HepG2 (cell line): ENCODE measurements at regions not wholly inside any gene's neighbourhood (a gene's known extent, or its start where the extent isn't known, plus 50 kb on each side); places are given as distances from the start of the nearest gene placed in this dataset.

Source experiments
- ATAC-seq: fragments of 200-7000 bp; cut with Tn5 transposase; 3 replicates; pipeline ENCODE4 v1.9.1; 2020; ENCODE audit warnings: mild to moderate bottlenecking, moderate library complexity
- BruUV-seq: library from RNA; stranded (reverse); fragments of 400-500 nt; replicated peaks from 2 replicates; lab custom pipeline; 2021; lab: Mats Ljungman, UMichigan
- CTCF ChIA-PET: fragments of 300-600 bp; formaldehyde crosslinking; extraction: SDS; loops from one replicate; lab custom pipeline; 2021; ENCODE audit warnings: low total read pairs, inconsistent platforms, low intra/inter-chr PET ratio; lab: Yijun Ruan, JAX
- POLR2A ChIA-PET: fragments of 350-600 bp; sonication (Branson Sonifier 250); formaldehyde crosslinking; loops from one replicate; lab custom pipeline; 2020; ENCODE audit warnings: antibody characterized with exemption, inconsistent platforms; lab: Yijun Ruan, JAX
- DNase-seq: peaks from one replicate; pipeline ENCODE4 v3.0.0-alpha.2; 2015; ENCODE audit warnings: low spot score
- FAIRE-seq: peaks from 3 replicates; lab custom pipeline; 2011; peaks lifted over from hg19 to GRCh38; lab: Jason Lieb, UNC
- H2AFZ ChIP-seq: one replicate; pipeline ENCODE4 v1.6.1; 2011; ENCODE audit warnings: low read length, inconsistent platforms
- H3K27ac ChIP-seq: fragments of 300-600 bp; 3 replicates; pipeline ENCODE4 v1.8.0; 2011; ENCODE audit warnings: mixed run types, mild to moderate bottlenecking, mixed read lengths, low read length, inconsistent platforms; ENCODE audit not compliant: insufficient read depth; ENCODE audit errors: extremely low read length
- H3K27me3 ChIP-seq, 2 experiments: fragments of 200-600 bp in 1 of 2; 2 replicates in 1 of 2; 3 replicates in 1 of 2; pipeline versions ENCODE4 v1.6.0 to v1.8.0; 2011; ENCODE audit warnings: low read length in 2 of 2, mild to moderate bottlenecking in 2 of 2, moderate library complexity in 2 of 2, inconsistent platforms in 1 of 2; ENCODE audit not compliant: insufficient read depth in 2 of 2, control insufficient read depth in 1 of 2
- H3K36me3 ChIP-seq, 2 experiments: fragments of 200-600 bp in 1 of 2; replicated peaks in 1 of 2; 2 replicates in 1 of 2; 3 replicates in 1 of 2; pipeline versions ENCODE4 v1.5.1 to v1.8.0; 2011; ENCODE audit warnings: low read length in 2 of 2, inconsistent platforms in 1 of 2; ENCODE audit not compliant: insufficient read depth in 2 of 2, control insufficient read depth in 1 of 2
- H3K4me1 ChIP-seq: 2 replicates; pipeline ENCODE4 v1.5.1; 2012; ENCODE audit warnings: low read length, inconsistent platforms; ENCODE audit not compliant: insufficient read depth
- H3K4me2 ChIP-seq: 2 replicates; pipeline ENCODE4 v1.6.0; 2011; ENCODE audit warnings: low read depth, low read length, inconsistent platforms
- H3K4me3 ChIP-seq, 3 experiments: fragments of 200-600 bp in 1 of 3; sonication (generic), shearing (Covaris generic) in 1 of 3; replicated peaks in 1 of 3; 2 replicates each; pipeline ENCODE4 v1.5.1; 2011 to 2016; ENCODE audit warnings: low read length in 3 of 3, inconsistent platforms in 2 of 3, low read depth in 2 of 3, mild to moderate bottlenecking in 2 of 3, control low read depth in 1 of 3, mixed read lengths in 1 of 3; ENCODE audit not compliant: insufficient read depth in 1 of 3
- H3K79me2 ChIP-seq: one replicate; pipeline ENCODE4 v1.6.1; 2011; ENCODE audit warnings: low read length, inconsistent platforms; ENCODE audit not compliant: insufficient read depth
- H3K9ac ChIP-seq: 2 replicates; pipeline ENCODE4 v1.6.0; 2011; ENCODE audit warnings: mild to moderate bottlenecking, low read depth, low read length, inconsistent platforms; ENCODE audit not compliant: insufficient read depth
- H3K9me3 ChIP-seq: 2 replicates; pipeline ENCODE4 v1.5.1; 2012; ENCODE audit warnings: mild to moderate bottlenecking, low read length
- H4K20me1 ChIP-seq: 2 replicates; pipeline ENCODE4 v1.6.0; 2011; ENCODE audit warnings: inconsistent platforms, mild to moderate bottlenecking, low read length, moderate library complexity; ENCODE audit not compliant: insufficient read depth
- ISX ChIP-seq: sonication (generic); formaldehyde crosslinking; conservative IDR thresholded peaks from 2 replicates; pipeline ENCODE4 v1.5.0; 2020; ENCODE audit warnings: missing genetic modification reagents
- MXI1 ChIP-seq: IDR thresholded peaks from 3 replicates; pipeline ENCODE4 v1.6.1; 2012; ENCODE audit warnings: low read depth, low read length, inconsistent platforms, borderline replicate concordance
- SATB2 ChIP-seq: sonication (generic); formaldehyde crosslinking; IDR thresholded peaks from 2 replicates; pipeline ENCODE4 v1.5.0; 2020; ENCODE audit warnings: missing genetic modification reagents
- ZNF510 ChIP-seq: sonication (generic); formaldehyde crosslinking; IDR thresholded peaks from 2 replicates; pipeline ENCODE4 v1.4.0; 2020; ENCODE audit warnings: low read depth, mild to moderate bottlenecking, missing genetic modification reagents
- ZNF615 ChIP-seq: sonication (generic); formaldehyde crosslinking; IDR thresholded peaks from 2 replicates; pipeline ENCODE4 v1.5.0; 2020; ENCODE audit warnings: mild to moderate bottlenecking, missing genetic modification reagents, borderline replicate concordance
- WGBS: methylation state at CpG from one replicate; pipeline ENCODE4 v1.1.6; 2017; ENCODE audit warnings: low lambda C conversion rate; 5-methylcytosine and 5-hydroxymethylcytosine counted together
- in situ Hi-C: cut with HindIII; loops from 2 replicates; pipeline ENCODE4 v1.10.0; 2017; ENCODE audit warnings: low pct_unique_long_range_greater_than_20kb; ENCODE audit not compliant: extremely low pct_ligation_motif_present
- intact Hi-C: fragments of 100-400 bp; cut with micrococcal nuclease; formaldehyde crosslinking; loops from one replicate; pipeline ENCODE4 v1.10.0; 2022; ENCODE audit not compliant: unreplicated experiment
- TF ChIP-seq, protein P1 (sequence below): sonication (generic); formaldehyde crosslinking; IDR thresholded peaks from 2 replicates; pipeline ENCODE4 v1.4.0; 2020; ENCODE audit warnings: missing genetic modification reagents, borderline replicate concordance

DNA sequence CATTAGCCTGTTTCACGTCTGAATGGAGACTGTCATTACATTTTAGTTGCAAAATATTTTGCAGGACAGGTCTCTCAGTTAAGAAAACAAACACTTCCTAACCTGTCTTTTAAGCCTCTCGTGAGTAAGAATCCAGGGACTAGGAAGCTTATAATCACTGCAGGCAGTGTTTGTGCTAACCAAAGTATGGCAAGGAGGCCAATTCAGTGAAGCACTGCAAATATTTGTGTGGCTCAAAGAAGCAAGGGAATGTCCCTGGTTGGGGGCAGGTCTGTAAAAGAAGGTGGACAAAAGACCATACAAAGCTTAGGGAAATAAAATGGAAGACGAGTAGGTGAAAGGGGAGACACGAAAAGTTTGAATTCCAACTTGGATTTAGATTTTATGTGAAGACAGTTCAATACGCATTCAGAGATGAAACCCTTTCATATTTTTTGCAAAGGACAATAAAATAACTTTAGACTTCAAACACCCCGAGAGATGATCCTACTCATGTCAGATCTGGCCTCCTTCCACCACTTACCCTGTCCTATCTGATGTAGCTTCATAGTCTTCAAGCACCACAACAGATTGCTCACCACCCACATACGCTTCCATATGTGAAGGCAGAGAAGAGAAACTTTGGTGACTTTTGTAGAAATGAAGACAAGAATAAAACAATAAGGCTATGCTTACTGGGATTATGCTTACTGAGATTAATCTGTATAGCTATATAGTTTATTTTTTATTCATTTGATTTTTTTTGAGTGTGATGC, 240.9 kb downstream of the TUSC7 start:
- intact Hi-C loops (no loop called here), in situ Hi-C loops (no loop called here)
- CTCF ChIA-PET: no interaction called here
- BruUV-seq: no TSS peak
- FAIRE-seq (no peak), DNase-seq (no peak), ATAC-seq (no peak)
- Histone ChIP-seq H3K9me3 (no peaks in the 10 kb centered on the region), H3K4me1 (no peaks in the 10 kb centered on the region), H3K79me2 (no peaks in the 10 kb centered on the region), H3K9ac (no peak overlapping the region), H3K36me3 (no peaks in the 10 kb centered on the region), H3K27ac (no peak overlapping the region), H3K27me3 (no peaks in the 10 kb centered on the region), H3K4me3 (no peak overlapping the region), H4K20me1 (no peaks in the 10 kb centered on the region), H2AFZ (no peak overlapping the region), H3K4me2 (no peak overlapping the region)
- WGBS: 3% methylated on average over 7 of the region's 7 CpGs
- TF ChIP-seq ZNF615 (CRISPR knock-in tag) (no peak), MXI1 (no peak), ISX (CRISPR knock-in tag) (no peak), ZNF510 (no peak), SATB2 (CRISPR knock-in tag) (no peak)
- TF ChIP-seq, protein P1, sequence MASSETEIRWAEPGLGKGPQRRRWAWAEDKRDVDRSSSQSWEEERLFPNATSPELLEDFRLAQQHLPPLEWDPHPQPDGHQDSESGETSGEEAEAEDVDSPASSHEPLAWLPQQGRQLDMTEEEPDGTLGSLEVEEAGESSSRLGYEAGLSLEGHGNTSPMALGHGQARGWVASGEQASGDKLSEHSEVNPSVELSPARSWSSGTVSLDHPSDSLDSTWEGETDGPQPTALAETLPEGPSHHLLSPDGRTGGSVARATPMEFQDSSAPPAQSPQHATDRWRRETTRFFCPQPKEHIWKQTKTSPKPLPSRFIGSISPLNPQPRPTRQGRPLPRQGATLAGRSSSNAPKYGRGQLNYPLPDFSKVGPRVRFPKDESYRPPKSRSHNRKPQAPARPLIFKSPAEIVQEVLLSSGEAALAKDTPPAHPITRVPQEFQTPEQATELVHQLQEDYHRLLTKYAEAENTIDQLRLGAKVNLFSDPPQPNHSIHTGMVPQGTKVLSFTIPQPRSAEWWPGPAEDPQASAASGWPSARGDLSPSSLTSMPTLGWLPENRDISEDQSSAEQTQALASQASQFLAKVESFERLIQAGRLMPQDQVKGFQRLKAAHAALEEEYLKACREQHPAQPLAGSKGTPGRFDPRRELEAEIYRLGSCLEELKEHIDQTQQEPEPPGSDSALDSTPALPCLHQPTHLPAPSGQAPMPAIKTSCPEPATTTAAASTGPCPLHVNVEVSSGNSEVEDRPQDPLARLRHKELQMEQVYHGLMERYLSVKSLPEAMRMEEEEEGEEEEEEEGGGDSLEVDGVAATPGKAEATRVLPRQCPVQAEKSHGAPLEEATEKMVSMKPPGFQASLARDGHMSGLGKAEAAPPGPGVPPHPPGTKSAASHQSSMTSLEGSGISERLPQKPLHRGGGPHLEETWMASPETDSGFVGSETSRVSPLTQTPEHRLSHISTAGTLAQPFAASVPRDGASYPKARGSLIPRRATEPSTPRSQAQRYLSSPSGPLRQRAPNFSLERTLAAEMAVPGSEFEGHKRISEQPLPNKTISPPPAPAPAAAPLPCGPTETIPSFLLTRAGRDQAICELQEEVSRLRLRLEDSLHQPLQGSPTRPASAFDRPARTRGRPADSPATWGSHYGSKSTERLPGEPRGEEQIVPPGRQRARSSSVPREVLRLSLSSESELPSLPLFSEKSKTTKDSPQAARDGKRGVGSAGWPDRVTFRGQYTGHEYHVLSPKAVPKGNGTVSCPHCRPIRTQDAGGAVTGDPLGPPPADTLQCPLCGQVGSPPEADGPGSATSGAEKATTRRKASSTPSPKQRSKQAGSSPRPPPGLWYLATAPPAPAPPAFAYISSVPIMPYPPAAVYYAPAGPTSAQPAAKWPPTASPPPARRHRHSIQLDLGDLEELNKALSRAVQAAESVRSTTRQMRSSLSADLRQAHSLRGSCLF (CRISPR knock-in tag): no peak
- POLR2A ChIA-PET: no interaction called here
